ENCODE measurements at regions not wholly inside any gene's neighbourhood (a gene's known extent, or its start where the extent isn't known, plus 50 kb on each side); places are given as distances from the start of the nearest gene placed in this dataset.

GRCh38 chr13:67281466-67281865, 51.3 kb upstream of the PCDH9 start:
- DNase-seq (ENCODE audit: low spot score, unreplicated experiment), result no peak
- Mint-ChIP-seq H3K27me3 (no peaks in the 10 kb centered on the region), H3K4me1 (ENCODE audit: low read depth) (peaks cover 4% of the 10 kb centered on the region), H3K36me3 (ENCODE audit: insufficient read depth) (no peaks in the 10 kb centered on the region), H3K27ac (no peak overlapping the region), H3K9me3 (ENCODE audit: low read depth) (no peaks in the 10 kb centered on the region), H3K4me3 (ENCODE audit: low read depth) (no peak overlapping the region)
- no peak for TF ChIP-seq CTCF (IDR thresholded peaks at IDR 0.05; ENCODE audit: unreplicated experiment)

Measured in progenitor cell of endocrine pancreas (in vitro differentiated cells).